GM12878 (cell line): ENCODE measurements at regions not wholly inside any gene's neighbourhood (a gene's known extent, or its start where the extent isn't known, plus 50 kb on each side); places are given as distances from the start of the nearest gene placed in this dataset.

ENCODE experiments used
- ATAC-seq: fragments of 200-7000 bp; cut with Tn5 transposase; 3 replicates; pipeline ENCODE4 v1.9.1; 2020; ENCODE audit warnings: mild to moderate bottlenecking, moderate library complexity
- BruUV-seq: library from RNA; stranded (reverse); fragments of 400-500 nt; replicated peaks from 2 replicates; lab custom pipeline; 2021; lab: Mats Ljungman, UMichigan
- CTCF ChIA-PET: fragments of 300-600 bp; sonication (Branson Sonifier 250); formaldehyde crosslinking; extraction: SDS; loops from one replicate; lab custom pipeline; 2021; ENCODE audit warnings: inconsistent platforms; lab: Yijun Ruan, JAX
- POLR2A ChIA-PET: fragments of 350-600 bp; formaldehyde crosslinking; extraction: SDS; loops from one replicate; lab custom pipeline; 2021; ENCODE audit warnings: inconsistent platforms; lab: Charles Lee
- RAD21 ChIA-PET: fragments of 300-600 bp; sonication (Branson Sonifier 250); formaldehyde crosslinking; loops from one replicate; lab custom pipeline; 2023; ENCODE audit warnings: antibody characterized with exemption; ENCODE audit not compliant: unreplicated experiment; lab: Charles Lee
- SMC1A ChIA-PET: fragments of 300-600 bp; sonication (Branson Sonifier 250); formaldehyde crosslinking; loops from one replicate; lab custom pipeline; 2023; ENCODE audit not compliant: unreplicated experiment, uncharacterized antibody; lab: Charles Lee
- DNase-seq: peaks from one replicate; pipeline ENCODE4 v3.0.0-alpha.2; 2011; ENCODE audit warnings: low read depth, low spot score
- FAIRE-seq: peaks from 3 replicates; lab custom pipeline; 2011; peaks lifted over from hg19 to GRCh38; lab: Jason Lieb, UNC
- H2AFZ ChIP-seq: 2 replicates; pipeline ENCODE4 v1.6.0; 2011; ENCODE audit warnings: low read depth, low read length, control low read depth; ENCODE audit not compliant: control insufficient read depth
- H3K27ac ChIP-seq: 2 replicates; pipeline ENCODE4 v1.5.1; 2011; ENCODE audit warnings: control low read depth; ENCODE audit not compliant: control insufficient read depth, insufficient read depth
- H3K27me3 ChIP-seq, 2 experiments: replicated peaks in 1 of 2; 2 replicates each; pipeline versions ENCODE4 v1.6.0 to v1.6.1; 2011; ENCODE audit warnings: low read length in 1 of 2; ENCODE audit not compliant: control insufficient read depth in 2 of 2, insufficient read depth in 2 of 2
- H3K36me3 ChIP-seq, 2 experiments: 2 replicates each; pipeline ENCODE4 v1.5.1; 2011; ENCODE audit warnings: low read length in 1 of 2; ENCODE audit not compliant: control insufficient read depth in 2 of 2, insufficient read depth in 2 of 2
- H3K4me1 ChIP-seq: 2 replicates; pipeline ENCODE4 v1.6.1; 2011; ENCODE audit warnings: mild to moderate bottlenecking, low read length, moderate library complexity, mixed read lengths; ENCODE audit not compliant: control insufficient read depth, insufficient read depth
- H3K4me2 ChIP-seq: 2 replicates; pipeline ENCODE4 v1.6.0; 2011; ENCODE audit warnings: control low read depth; ENCODE audit not compliant: control insufficient read depth, insufficient read depth
- H3K4me3 ChIP-seq: fragments of 200-600 bp; sonication (generic); 2 replicates; pipeline ENCODE4 v1.5.1; 2016
- H3K79me2 ChIP-seq: 2 replicates; pipeline ENCODE4 v1.6.0; 2011; ENCODE audit warnings: low read length; ENCODE audit not compliant: control insufficient read depth, insufficient read depth
- H3K9ac ChIP-seq: 2 replicates; pipeline ENCODE4 v1.8.0; 2011; ENCODE audit warnings: low read length, control low read depth, mixed read lengths; ENCODE audit not compliant: control insufficient read depth, insufficient read depth
- H3K9me3 ChIP-seq: replicated peaks from 3 replicates; pipeline ENCODE4 v1.5.1; 2011; ENCODE audit warnings: mild to moderate bottlenecking, low read length; ENCODE audit not compliant: control insufficient read depth, insufficient read depth
- H4K20me1 ChIP-seq: 2 replicates; pipeline ENCODE4 v1.6.0; 2011; ENCODE audit not compliant: control insufficient read depth, insufficient read depth
- CREB1 ChIP-seq: IDR thresholded peaks from 2 replicates; pipeline ENCODE4 v1.6.1; 2012; ENCODE audit warnings: low read depth, mild to moderate bottlenecking, inconsistent platforms
- EGR1 ChIP-seq, 2 experiments: IDR thresholded peaks; 1 replicate in 1 of 2; 2 replicates in 1 of 2; pipeline ENCODE4 v1.6.1; 2011 to 2012; ENCODE audit warnings: low read depth in 2 of 2, low read length in 2 of 2, borderline replicate concordance in 1 of 2, mild to moderate bottlenecking in 1 of 2, moderate library complexity in 1 of 2
- HDGF ChIP-seq: fragments of 450-650 bp; IDR thresholded peaks from 2 replicates; pipeline ENCODE4 v1.6.1; 2016; ENCODE audit warnings: antibody characterized with exemption
- RELA ChIP-seq: fragments of 450-650 bp; IDR thresholded peaks from 2 replicates; pipeline ENCODE4 v1.8.0; 2014; ENCODE audit warnings: borderline replicate concordance; ENCODE audit not compliant: partially characterized antibody
- TCF7 ChIP-seq: IDR thresholded peaks from 2 replicates; pipeline ENCODE4 v1.6.1; 2014; ENCODE audit warnings: antibody characterized with exemption, borderline replicate concordance
- WRNIP1 ChIP-seq: IDR thresholded peaks from 2 replicates; pipeline ENCODE4 v1.6.1; 2011; ENCODE audit warnings: low read depth, low read length, improper control_type of control experiment, borderline replicate concordance
- YY1 ChIP-seq: IDR thresholded peaks from 2 replicates; pipeline ENCODE4 v1.6.1; 2011; ENCODE audit warnings: low read depth, mild to moderate bottlenecking, low read length
- WGBS: methylation state at CpG from one replicate; pipeline ENCODE4 v1.1.6; 2016; ENCODE audit warnings: low lambda C conversion rate; ENCODE audit not compliant: insufficient replicate concordance, insufficient coverage; ENCODE audit errors: missing lambda C conversion rate; 5-methylcytosine and 5-hydroxymethylcytosine counted together
- in situ Hi-C: fragments of 300-500 bp; cut with MboI; formaldehyde crosslinking; loops from 9 replicates; pipeline ENCODE4 v1.14.3; 2018; ENCODE audit warnings: mixed read lengths
- intact Hi-C: fragments of 100-400 bp; cut with micrococcal nuclease; formaldehyde crosslinking; loops from one replicate; pipeline ENCODE4 v1.14.2; 2022; ENCODE audit not compliant: unreplicated experiment
- TF ChIP-seq, protein P1 (sequence below): IDR thresholded peaks from 2 replicates; pipeline ENCODE4 v1.6.1; 2012; ENCODE audit warnings: mild to moderate bottlenecking, low read depth, low read length
- TF ChIP-seq, protein P2 (sequence below): fragments of 450-650 bp; formaldehyde crosslinking; IDR thresholded peaks from 2 replicates; pipeline ENCODE4 v1.5.0; 2022; ENCODE audit warnings: mild to moderate bottlenecking, missing genetic modification characterization

GRCh38 chr2:15803543-15804245 lies 136.7 kb upstream of the MYCN start:
- intact Hi-C loops: no loop called here
- ATAC-seq (no peak), DNase-seq (no peak), FAIRE-seq (no peak)
- RAD21 ChIA-PET: no interaction called here
- no peaks in the 10 kb centered on the region for H4K20me1 ChIP-seq
- POLR2A ChIA-PET: no interaction called here
- H3K36me3 ChIP-seq: no peaks in the 10 kb centered on the region
- no peak overlapping the region for H3K27ac ChIP-seq
- H3K4me1 ChIP-seq: no peaks in the 10 kb centered on the region
- SMC1A ChIA-PET: no interaction called here
- CTCF ChIA-PET: no interaction called here
- BruUV-seq: no TSS peak
- in situ Hi-C loops: no loop called here
- no peak overlapping the region for H3K4me2 ChIP-seq
- no peaks in the 10 kb centered on the region for H3K9me3 ChIP-seq
- TF ChIP-seq, protein P1, sequence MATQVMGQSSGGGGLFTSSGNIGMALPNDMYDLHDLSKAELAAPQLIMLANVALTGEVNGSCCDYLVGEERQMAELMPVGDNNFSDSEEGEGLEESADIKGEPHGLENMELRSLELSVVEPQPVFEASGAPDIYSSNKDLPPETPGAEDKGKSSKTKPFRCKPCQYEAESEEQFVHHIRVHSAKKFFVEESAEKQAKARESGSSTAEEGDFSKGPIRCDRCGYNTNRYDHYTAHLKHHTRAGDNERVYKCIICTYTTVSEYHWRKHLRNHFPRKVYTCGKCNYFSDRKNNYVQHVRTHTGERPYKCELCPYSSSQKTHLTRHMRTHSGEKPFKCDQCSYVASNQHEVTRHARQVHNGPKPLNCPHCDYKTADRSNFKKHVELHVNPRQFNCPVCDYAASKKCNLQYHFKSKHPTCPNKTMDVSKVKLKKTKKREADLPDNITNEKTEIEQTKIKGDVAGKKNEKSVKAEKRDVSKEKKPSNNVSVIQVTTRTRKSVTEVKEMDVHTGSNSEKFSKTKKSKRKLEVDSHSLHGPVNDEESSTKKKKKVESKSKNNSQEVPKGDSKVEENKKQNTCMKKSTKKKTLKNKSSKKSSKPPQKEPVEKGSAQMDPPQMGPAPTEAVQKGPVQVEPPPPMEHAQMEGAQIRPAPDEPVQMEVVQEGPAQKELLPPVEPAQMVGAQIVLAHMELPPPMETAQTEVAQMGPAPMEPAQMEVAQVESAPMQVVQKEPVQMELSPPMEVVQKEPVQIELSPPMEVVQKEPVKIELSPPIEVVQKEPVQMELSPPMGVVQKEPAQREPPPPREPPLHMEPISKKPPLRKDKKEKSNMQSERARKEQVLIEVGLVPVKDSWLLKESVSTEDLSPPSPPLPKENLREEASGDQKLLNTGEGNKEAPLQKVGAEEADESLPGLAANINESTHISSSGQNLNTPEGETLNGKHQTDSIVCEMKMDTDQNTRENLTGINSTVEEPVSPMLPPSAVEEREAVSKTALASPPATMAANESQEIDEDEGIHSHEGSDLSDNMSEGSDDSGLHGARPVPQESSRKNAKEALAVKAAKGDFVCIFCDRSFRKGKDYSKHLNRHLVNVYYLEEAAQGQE: no peak
- TF ChIP-seq TCF7 (no peak), CREB1 (no peak), RELA (no peak), WRNIP1 (no peak), EGR1 (IDR thresholded peaks at IDR 0.05; ENCODE audit: borderline replicate concordance in 1 of 2, low read depth in 2 of 2, low read length in 2 of 2) (no peak), HDGF (no peak), YY1 (no peak)
- TF ChIP-seq, protein P2, sequence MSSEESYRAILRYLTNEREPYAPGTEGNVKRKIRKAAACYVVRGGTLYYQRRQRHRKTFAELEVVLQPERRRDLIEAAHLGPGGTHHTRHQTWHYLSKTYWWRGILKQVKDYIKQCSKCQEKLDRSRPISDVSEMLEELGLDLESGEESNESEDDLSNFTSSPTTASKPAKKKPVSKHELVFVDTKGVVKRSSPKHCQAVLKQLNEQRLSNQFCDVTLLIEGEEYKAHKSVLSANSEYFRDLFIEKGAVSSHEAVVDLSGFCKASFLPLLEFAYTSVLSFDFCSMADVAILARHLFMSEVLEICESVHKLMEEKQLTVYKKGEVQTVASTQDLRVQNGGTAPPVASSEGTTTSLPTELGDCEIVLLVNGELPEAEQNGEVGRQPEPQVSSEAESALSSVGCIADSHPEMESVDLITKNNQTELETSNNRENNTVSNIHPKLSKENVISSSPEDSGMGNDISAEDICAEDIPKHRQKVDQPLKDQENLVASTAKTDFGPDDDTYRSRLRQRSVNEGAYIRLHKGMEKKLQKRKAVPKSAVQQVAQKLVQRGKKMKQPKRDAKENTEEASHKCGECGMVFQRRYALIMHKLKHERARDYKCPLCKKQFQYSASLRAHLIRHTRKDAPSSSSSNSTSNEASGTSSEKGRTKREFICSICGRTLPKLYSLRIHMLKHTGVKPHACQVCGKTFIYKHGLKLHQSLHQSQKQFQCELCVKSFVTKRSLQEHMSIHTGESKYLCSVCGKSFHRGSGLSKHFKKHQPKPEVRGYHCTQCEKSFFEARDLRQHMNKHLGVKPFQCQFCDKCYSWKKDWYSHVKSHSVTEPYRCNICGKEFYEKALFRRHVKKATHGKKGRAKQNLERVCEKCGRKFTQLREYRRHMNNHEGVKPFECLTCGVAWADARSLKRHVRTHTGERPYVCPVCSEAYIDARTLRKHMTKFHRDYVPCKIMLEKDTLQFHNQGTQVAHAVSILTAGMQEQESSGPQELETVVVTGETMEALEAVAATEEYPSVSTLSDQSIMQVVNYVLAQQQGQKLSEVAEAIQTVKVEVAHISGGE (CRISPR knock-in tag): no peak
- no peaks in the 10 kb centered on the region for H3K79me2 ChIP-seq
- H3K27me3 ChIP-seq: peaks cover 2 to 3% of the 10 kb centered on the region in 2 experiments; a peak in 2 of 4 replicates
- H2AFZ ChIP-seq: no peak overlapping the region
- H3K9ac ChIP-seq: no peak overlapping the region
- H3K4me3 ChIP-seq: no peak overlapping the region
- WGBS: 27% methylated on average over 12 of the region's 12 CpGs
